CD4-positive, alpha-beta T cell treated with Interleukin-6 at 100 ng/mL for 8 hours (primary cell): ENCODE measurements at regions not wholly inside any gene's neighbourhood (a gene's known extent, or its start where the extent isn't known, plus 50 kb on each side); places are given as distances from the start of the nearest gene placed in this dataset.
"Not testable (repeated sequence)": the region's sequence is repeated elsewhere in the genome, so short reads cannot be mapped to it uniquely, and the experiment has no call there.

Experiments used
- DNase-seq: peaks from one replicate; pipeline ENCODE4 v3.0.0-alpha.2; 2020; ENCODE audit warnings: mixed read lengths, low spot score

DNA sequence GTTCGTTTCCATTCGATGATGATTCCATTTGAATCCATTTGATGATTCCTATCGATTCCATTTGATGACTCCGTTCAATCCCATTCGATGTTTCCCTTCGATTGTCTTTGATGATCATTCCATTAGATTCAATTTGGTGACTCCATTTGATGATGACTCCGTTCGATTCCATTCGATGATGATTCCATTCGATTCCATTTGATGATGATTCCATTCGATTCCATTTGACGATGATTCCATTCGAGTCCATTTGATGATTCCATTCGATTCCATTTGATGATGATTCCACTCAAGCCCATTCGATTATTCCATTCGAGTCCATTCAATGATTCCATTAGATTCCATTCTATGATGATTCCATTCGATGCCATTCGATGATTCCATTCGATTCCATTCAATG lies 2730.6 kb downstream of the RPIA start:
- DNase-seq: not testable (repeated sequence)

- not testable (repeated sequence) for DNase-seq
Measured at GRCh38 chr2:91427148-91427547, 2735.7 kb downstream of the RPIA start.

- DNase-seq: not testable (repeated sequence)
Measured at GRCh38 chr2:91441932-91442245, 2750.4 kb downstream of the RPIA start.

DNA sequence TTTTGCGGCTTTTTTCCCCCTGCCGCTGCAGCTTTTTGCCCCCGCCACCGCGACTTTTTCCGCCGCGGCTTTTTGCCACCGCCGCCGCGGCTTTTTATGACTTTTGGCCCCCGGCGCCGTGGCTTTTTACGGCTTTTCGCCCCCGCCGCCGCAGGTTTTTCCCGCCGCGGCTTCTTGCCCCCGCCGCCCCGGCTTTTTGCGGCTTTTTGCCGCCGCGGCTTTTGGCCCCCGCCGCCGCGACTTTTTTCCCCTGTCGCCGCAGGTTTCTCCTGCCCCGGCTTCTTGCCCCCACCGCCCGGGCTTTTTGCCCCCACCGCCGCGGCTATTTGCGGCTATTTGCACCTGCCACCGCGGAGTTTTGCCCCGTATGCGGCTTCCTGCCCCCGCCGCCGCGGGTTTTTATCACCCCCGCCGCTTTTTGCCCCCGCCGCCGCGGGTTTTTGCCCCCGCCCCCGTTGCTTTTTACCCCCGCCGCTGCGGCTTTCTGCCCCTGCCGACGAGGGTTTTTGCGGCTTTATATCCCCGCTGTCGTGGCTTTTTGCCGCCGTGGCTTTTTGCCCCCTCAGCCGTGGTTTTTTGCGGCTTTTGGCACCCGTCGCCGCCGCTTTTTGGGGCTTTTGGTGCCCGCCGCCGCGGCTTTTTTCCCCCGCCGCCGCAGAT lies 2750.9 kb downstream of the RPIA start:
- peak; percentile 1 for DNase-seq

- not testable (repeated sequence) for DNase-seq
Measured at GRCh38 chr2:91442906-91443729, 2751.6 kb downstream of the RPIA start.

GRCh38 chr2:91443730-91444115 lies 2752.2 kb downstream of the RPIA start:
- peak; percentile 0 for DNase-seq

DNA sequence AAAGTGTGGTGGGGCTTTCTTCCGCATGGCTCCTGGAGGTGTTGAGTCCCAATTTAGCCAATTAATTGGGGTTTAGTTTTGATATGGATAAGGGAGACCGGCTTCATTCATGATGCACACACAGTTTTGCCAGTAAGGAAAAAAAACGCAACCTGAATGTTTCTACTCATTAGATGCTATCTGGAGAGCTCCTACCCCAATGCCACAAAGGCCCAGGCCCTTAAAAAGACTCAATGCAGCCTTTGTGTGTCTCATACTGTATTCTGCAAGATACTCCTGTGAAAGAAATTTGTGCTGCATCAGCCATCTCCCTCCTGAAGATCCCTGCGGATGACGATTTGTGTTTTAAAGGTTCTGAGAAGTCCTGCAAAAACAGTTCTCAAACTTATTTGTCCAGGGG lies 2754.2 kb downstream of the RPIA start:
- DNase-seq: peak; percentile 0

GRCh38 chr2:91446489-91446888 lies 2755.0 kb downstream of the RPIA start:
- not testable (repeated sequence) for DNase-seq

- DNase-seq: not testable (repeated sequence)
Measured at GRCh38 chr2:91446915-91447314, 2755.4 kb downstream of the RPIA start.

GRCh38 chr2:91447508-91447907 lies 2756.0 kb downstream of the RPIA start:
- DNase-seq: not testable (repeated sequence)

DNA sequence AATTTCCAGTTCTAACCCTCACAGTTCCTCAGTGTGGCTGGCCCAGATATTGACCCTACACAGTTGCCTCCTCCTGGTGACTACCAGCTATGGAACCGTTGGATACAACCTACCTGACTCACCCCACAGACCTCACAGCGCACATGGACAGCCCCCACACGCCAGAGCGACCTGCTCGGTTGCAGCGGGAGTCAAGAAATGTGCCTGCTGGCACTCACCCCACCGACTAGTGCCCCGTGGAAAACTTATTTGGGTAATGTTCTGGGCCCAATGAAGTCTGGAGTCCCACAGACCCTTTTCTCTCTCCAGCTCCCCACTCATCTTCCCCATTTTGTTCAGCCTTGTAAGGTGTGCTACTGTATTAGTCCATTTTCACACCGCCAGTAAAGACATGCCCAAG lies 2770.8 kb downstream of the RPIA start:
- not testable (repeated sequence) for DNase-seq

GRCh38 chr2:91463007-91463406 lies 2771.5 kb downstream of the RPIA start:
- DNase-seq: not testable (repeated sequence)

DNA sequence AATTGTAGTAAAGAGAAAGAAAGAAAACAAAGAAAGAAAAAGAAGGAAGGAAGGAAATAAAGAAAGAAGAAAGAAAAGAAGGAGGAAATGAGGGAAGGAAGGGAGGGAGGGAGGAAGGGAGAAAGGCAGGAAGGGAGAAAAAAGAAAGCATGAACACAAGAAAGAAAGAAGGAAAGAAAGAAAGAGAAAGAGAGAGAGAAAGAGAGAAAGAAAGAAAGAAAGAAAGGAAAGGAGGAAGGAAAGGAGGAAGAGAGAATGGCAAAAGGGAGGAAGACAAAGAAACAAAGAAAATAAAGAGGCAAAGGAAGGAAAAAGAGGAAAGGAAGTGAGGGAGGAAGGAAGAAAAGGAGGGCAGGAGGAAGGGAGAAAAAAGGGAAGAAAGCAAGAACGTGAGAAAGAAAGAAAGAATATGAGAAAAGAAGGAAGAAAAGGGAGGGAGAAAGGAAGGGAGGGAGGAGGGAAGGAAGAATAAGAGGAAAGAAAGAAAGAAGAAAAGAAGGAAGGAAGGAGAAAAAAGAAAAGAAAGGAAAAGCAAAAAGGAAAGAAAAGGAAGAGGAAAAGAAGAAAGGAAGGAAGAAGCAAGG lies 2775.4 kb downstream of the RPIA start:
- not testable (repeated sequence) for DNase-seq

- DNase-seq: not testable (repeated sequence)
Measured at GRCh38 chr2:91476244-91476935, 2784.9 kb downstream of the RPIA start.

DNA sequence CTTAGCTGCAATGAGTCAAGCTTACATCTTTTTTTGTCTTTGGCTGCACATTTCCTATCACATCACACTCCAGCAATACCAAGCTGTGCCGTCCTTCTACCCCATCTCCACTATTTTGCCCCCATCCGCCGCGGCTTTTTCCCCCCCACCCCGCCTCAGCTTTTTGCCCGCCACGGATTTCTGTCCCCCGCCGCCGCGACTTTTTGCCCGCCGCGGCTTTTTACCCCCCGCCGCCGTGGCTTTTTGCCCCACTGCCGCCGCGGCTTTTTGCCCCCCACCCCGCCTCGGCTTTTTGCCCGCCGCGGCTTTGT lies 2785.4 kb downstream of the RPIA start:
- DNase-seq: not testable (repeated sequence)

DNA sequence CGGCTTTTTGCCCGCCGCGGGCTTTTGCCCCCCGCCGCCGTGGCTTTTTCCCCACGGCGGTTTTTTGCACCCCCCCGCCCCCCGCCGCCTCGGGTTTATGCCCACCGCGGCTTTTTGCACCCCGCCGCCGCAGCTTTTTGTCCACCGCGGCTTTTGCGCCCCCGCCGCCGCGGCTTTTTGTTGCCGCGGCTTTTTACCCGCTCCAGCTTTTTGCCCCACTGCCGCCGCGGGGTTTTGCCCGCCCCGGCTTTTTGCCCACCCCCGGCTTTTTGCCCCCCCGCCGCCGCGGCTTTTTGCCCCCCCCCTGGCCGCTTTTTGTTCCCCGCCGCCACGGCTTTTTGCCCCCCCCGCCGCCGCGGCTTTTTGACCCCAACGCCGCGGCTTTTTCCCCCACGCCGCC lies 2785.8 kb downstream of the RPIA start:
- not testable (repeated sequence) for DNase-seq

DNA sequence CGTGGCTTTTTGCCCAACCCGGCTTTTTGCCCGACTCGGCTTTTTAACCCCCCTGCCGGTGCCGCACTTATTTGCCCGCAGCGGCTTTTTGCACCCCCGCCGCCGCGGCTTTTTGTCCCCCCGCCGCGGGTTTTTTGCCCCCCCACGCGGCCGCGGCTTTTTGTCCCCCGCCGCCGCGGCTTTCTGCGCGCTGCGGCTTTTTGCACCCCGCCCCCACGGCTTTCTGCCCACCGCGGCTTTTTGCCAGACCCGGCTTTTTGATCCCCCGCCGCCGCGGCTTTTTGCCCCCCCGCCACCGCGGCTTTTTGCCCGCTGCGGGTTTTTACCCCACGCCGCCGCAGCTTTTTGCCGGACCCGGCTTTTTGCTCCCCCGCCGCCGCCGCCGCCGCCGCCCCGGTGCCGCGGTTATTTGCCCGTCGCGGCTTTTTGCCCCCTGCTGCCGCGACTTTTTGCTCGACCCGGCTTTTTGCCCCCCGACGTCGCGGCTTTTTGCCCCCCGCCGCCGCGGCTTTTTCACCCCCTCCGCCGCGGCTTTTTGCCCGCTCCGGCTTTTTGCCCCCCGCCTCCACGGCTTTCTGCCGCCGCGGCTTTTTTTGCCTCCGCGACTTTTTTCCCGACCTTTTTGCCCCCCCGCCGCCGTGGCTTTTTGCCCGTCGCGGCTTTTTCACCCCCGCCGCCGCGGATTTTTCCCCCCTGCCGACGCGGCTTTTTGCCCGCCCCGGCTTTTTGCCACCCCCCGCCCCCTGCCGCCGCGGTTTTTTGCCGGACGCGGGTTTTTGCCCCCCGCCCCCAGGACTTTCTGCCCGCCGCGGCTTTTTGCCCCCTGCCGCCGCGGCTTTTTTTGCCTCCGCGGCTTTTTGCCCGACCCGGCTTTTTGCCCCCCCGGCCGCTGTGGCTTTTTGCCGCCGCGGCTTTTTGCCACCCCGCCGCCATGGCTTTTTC lies 2786.5 kb downstream of the RPIA start:
- peak; percentile 2 for DNase-seq

- not testable (repeated sequence) for DNase-seq
Measured at GRCh38 chr2:91478851-91479718, 2787.6 kb downstream of the RPIA start.

DNA sequence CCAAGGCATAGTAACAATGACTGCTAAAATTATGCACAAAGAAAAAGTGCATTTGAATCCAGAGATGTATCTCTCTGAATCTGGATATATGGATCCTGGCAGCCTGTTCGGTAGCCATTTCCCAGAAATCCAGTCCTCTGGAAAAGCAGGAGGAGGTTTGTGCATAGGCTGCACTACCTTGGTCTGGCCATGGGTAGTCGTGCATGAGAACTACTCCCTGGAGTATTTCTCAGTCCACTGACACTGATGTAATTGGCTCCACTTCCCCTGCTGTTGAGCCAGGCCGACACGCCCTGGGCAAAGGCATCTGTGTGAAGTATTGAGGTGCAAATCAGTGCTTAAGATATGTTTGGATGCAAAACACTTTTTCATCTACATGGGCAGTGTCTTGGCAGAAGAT lies 2793.8 kb downstream of the RPIA start:
- DNase-seq: not testable (repeated sequence)
